ENCODE measurements at regions not wholly inside any gene's neighbourhood (a gene's known extent, or its start where the extent isn't known, plus 50 kb on each side); places are given as distances from the start of the nearest gene placed in this dataset.

- no peak for TF ChIP-seq EZH2 (IDR thresholded peaks at IDR 0.05; ENCODE audit: borderline replicate concordance, low read depth, low read length)
- no peak for TF ChIP-seq ZBTB26 (CRISPR knock-in tag; IDR thresholded peaks at IDR 0.05)
These were observed 142.1 kb downstream of the PDGFRA start for GRCh38 chr4:54371173-54371572.
